Adrenal gland (tissue), 9 donors: ENCODE measurements at regions not wholly inside any gene's neighbourhood (a gene's known extent, or its start where the extent isn't known, plus 50 kb on each side); places are given as distances from the start of the nearest gene placed in this dataset.

Source experiments
- DNase-seq, 7 donors: peaks; one replicate each; pipeline ENCODE4 v3.0.0-alpha.2; 2019 to 2020
- H3K27ac ChIP-seq, 5 donors: fragments of 200-600 bp; sonication (generic) in 4 of 5; 1 replicate in 3 of 5; 2 replicates in 2 of 5; pipeline versions ENCODE4 v1.5.1 to v1.8.0; 2016 to 2020; ENCODE audit warnings: mild to moderate bottlenecking in 1 of 5
- H3K27me3 ChIP-seq: fragments of 200-600 bp; 2 replicates; pipeline ENCODE4 v1.8.0; 2021
- H3K36me3 ChIP-seq, 2 donors: fragments of 200-600 bp; replicated peaks in 1 of 2; 1 replicate in 1 of 2; 2 replicates in 1 of 2; pipeline versions ENCODE4 v1.5.1 to v1.8.0; 2018 to 2022
- H3K4me1 ChIP-seq, 2 donors: fragments of 200-600 bp; replicated peaks in 1 of 2; 1 replicate in 1 of 2; 2 replicates in 1 of 2; pipeline versions ENCODE4 v1.5.1 to v1.8.0; 2018 to 2021
- H3K4me3 ChIP-seq, 4 donors: fragments of 200-600 bp; sonication (generic) in 3 of 4; one replicate each; pipeline ENCODE4 v1.5.1; 2016 to 2018
- H3K9me3 ChIP-seq, 3 donors: fragments of 200-600 bp; sonication (generic) in 1 of 3; replicated peaks in 1 of 3; 1 replicate in 2 of 3; 2 replicates in 1 of 3; pipeline versions ENCODE4 v1.5.1 to v1.8.0; 2016 to 2021
- POLR2A ChIP-seq, 2 donors: fragments of 450-650 bp; IDR thresholded peaks; one replicate each; pipeline ENCODE4 v1.6.1; 2017; ENCODE audit warnings: antibody characterized with exemption in 2 of 2, mild to moderate bottlenecking in 2 of 2, moderate library complexity in 1 of 2
- WGBS, 4 donors: extraction: QIAGEN DNeasy Blood & Tissue Kit in 2 of 4; methylation state at CpG; one replicate each; pipeline versions ENCODE4 v1.1.5 to v1.1.7; 2013 to 2017; 5-methylcytosine and 5-hydroxymethylcytosine counted together
- intact Hi-C, 2 donors: fragments of 100-400 bp; cut with DNase I; formaldehyde crosslinking; loops; one replicate each; pipeline versions ENCODE4 v1.14.1 to v1.15.0; 2022 to 2023
- TF ChIP-seq, protein P1 (sequence below), 6 experiments: fragments of 450-650 bp in 4 of 6; fragments of 200-600 bp in 2 of 6; sonication (generic) in 1 of 6; IDR thresholded peaks; 1 replicate in 5 of 6; 2 replicates in 1 of 6; pipeline versions ENCODE4 v1.5.1 to v1.8.0; 2016 to 2021; ENCODE audit warnings: antibody characterized with exemption in 6 of 6, mild to moderate bottlenecking in 2 of 6, moderate library complexity in 1 of 6
- donor health status: healthy with polysubstance abuse.
- donor health status: Bipolar disorder and iron deficiency.
- donor health status: DM: yes; HTN: yes; CAD: no.
- donor health status: DM: no; HTN: no; CAD: no.
- donor health status: DM: no; HTN: no; CAD: no.

DNA sequence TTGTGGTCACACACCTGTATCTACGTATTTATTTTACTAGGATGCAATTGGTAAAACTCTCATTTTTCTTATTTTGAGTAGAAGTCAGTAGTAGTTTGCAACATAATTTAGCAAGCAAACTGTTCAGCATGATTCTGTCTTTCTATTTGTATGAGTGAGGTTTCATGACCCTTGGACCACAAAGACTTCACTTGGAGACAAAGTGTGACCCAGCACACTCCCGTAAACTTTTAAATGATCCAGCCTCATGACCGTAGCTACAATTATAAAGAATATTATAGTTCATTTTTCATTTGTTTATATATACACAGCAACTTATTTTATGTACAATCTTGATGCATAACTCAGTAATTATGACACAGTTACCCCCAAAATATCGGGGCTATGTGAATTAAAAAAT, 86.5 kb downstream of the ERCC5 start:
- H3K36me3 ChIP-seq, result no peaks in the 10 kb centered on the region
- no peak overlapping the region for H3K4me3 ChIP-seq
- DNase-seq, result no peak
- TF ChIP-seq, protein P1, sequence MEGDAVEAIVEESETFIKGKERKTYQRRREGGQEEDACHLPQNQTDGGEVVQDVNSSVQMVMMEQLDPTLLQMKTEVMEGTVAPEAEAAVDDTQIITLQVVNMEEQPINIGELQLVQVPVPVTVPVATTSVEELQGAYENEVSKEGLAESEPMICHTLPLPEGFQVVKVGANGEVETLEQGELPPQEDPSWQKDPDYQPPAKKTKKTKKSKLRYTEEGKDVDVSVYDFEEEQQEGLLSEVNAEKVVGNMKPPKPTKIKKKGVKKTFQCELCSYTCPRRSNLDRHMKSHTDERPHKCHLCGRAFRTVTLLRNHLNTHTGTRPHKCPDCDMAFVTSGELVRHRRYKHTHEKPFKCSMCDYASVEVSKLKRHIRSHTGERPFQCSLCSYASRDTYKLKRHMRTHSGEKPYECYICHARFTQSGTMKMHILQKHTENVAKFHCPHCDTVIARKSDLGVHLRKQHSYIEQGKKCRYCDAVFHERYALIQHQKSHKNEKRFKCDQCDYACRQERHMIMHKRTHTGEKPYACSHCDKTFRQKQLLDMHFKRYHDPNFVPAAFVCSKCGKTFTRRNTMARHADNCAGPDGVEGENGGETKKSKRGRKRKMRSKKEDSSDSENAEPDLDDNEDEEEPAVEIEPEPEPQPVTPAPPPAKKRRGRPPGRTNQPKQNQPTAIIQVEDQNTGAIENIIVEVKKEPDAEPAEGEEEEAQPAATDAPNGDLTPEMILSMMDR (IDR thresholded peaks at IDR 0.05), result no peak
- no peak overlapping the region for H3K27ac ChIP-seq
- WGBS, 4 donors, result 84 to 86% (median 85%) methylated on average over 4 of the region's 4 CpGs
- intact Hi-C loops, result no loop called here
- no peaks in the 10 kb centered on the region for H3K9me3 ChIP-seq
- no peaks in the 10 kb centered on the region for H3K27me3 ChIP-seq
- no peaks in the 10 kb centered on the region for H3K4me1 ChIP-seq

DNA sequence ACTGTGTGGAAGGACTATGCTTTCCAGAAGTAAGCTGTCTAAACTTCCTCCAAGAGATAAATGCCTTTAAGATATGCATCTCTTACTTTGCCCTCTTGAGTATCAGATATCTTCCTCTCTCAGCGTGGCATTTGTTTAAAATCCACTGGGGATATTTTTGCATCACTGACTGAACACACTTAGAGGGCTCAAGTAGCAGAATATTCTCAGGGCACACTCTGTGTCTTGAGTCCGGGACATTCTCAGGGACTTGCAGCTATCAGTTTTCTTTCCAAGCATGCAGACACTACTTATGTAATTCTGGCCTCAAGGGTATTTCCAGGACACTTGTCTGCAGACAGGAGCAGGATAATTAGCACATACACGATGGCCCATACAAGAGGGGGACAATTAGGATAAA, 84.7 kb downstream of the ERCC5 start:
- H3K27ac ChIP-seq, result no peak overlapping the region
- H3K9me3 ChIP-seq, result no peaks in the 10 kb centered on the region
- intact Hi-C loops, result no loop called here
- WGBS, 4 donors, result 67 to 77% (median 68%) methylated on average over 3 of the region's 3 CpGs
- DNase-seq, result no peak
- TF ChIP-seq, protein P1 (IDR thresholded peaks at IDR 0.05), result no peak
- TF ChIP-seq POLR2A (IDR thresholded peaks at IDR 0.05), result no peak
- no peaks in the 10 kb centered on the region for H3K4me1 ChIP-seq
- no peaks in the 10 kb centered on the region for H3K36me3 ChIP-seq
- H3K27me3 ChIP-seq, result no peaks in the 10 kb centered on the region
- H3K4me3 ChIP-seq, result no peak overlapping the region

DNA sequence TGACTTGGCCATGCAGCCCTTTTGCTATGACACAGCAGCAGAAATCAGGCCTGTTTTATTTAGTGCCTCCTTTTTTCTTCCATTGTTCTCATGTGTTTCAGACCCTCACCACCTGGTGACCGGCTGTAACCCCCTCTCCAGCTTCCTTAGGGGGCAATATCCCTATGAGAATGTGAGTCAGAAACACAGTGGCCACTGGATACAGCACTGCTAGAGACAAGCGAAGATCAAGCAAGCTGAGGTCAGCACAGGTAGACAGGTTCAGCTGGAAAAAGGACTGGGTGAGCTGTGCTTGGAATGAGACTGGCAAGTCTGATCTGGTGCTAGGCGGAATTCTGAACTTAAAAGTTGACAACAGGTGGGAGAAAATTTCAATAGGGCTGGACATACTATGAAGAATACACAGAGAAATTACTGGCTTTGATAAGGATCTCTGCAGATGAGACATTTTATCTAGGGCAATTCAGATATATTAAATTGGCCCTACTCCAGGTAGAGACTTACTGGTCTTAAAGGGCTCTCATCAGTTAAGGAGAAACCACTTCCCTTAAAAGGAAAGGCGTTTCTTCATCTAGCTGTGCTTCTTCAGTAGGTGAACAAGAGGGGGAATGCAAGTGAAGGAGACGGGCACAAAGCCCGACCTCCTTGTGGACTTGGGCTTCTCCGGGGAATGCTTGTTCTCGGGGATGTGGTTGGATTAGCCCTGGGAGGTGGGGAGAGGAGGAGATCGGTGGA, 83.3 kb downstream of the ERCC5 start:
- Histone ChIP-seq H3K4me3 (no peak overlapping the region), H3K27me3 (no peaks in the 10 kb centered on the region), H3K9me3 (no peaks in the 10 kb centered on the region), H3K27ac (no peak overlapping the region), H3K4me1 (no peaks in the 10 kb centered on the region), H3K36me3 (no peaks in the 10 kb centered on the region)
- 77 to 83% (median 82%) methylated on average over 9 of the region's 9 CpGs for WGBS, 4 donors
- no peak for DNase-seq
- intact Hi-C loops, result no loop called here
- TF ChIP-seq, protein P1 (IDR thresholded peaks at IDR 0.05), result no peak
- no peak for TF ChIP-seq POLR2A (IDR thresholded peaks at IDR 0.05)
